Mammary epithelial cell (primary cell): ENCODE measurements at regions not wholly inside any gene's neighbourhood (a gene's known extent, or its start where the extent isn't known, plus 50 kb on each side); places are given as distances from the start of the nearest gene placed in this dataset.

ENCODE experiments used
- CTCF ChIP-seq, 2 donors: IDR thresholded peaks in 1 of 2; conservative IDR thresholded peaks in 1 of 2; 2 replicates each; pipeline ENCODE4 v1.5.1; 2011 to 2012; ENCODE audit warnings: inconsistent platforms in 2 of 2, low read length in 2 of 2, mild to moderate bottlenecking in 2 of 2, control low read depth in 1 of 2, low read depth in 1 of 2; ENCODE audit not compliant: insufficient read depth in 1 of 2; ENCODE audit errors: extremely low read depth in 1 of 2
- EZH2 ChIP-seq: IDR thresholded peaks from 2 replicates; pipeline ENCODE4 v1.6.1; 2012; ENCODE audit warnings: low read length, inconsistent platforms, borderline replicate concordance

GRCh38 chr4:84276752-84277151, 222.3 kb downstream of the NKX6-1 start:
- TF ChIP-seq CTCF (conservative IDR thresholded peaks at IDR 0.05 in 1 of 2, IDR thresholded peaks at IDR 0.05 in 1 of 2; ENCODE audit: extremely low read depth in 1 of 2, insufficient read depth in 1 of 2, low read depth in 1 of 2, low read length in 2 of 2) (no peak), EZH2 (no peak)
